Retinal pigment epithelial cell (primary cell): ENCODE measurements at regions not wholly inside any gene's neighbourhood (a gene's known extent, or its start where the extent isn't known, plus 50 kb on each side); places are given as distances from the start of the nearest gene placed in this dataset.

Experiments
- DNase-seq: peaks from one replicate; pipeline ENCODE4 v3.0.0-alpha.2; 2010; ENCODE audit warnings: low read depth
- H3K4me3 ChIP-seq: 2 replicates; pipeline ENCODE4 v1.5.1; 2011; ENCODE audit warnings: mild to moderate bottlenecking, low read length, control low read depth, moderate library complexity
- CTCF ChIP-seq: conservative IDR thresholded peaks from 2 replicates; pipeline ENCODE4 v1.5.1; 2011; ENCODE audit warnings: low read depth, low read length, control low read depth, inconsistent platforms

- DNase-seq = no peak
- no peak for TF ChIP-seq CTCF
- H3K4me3 ChIP-seq = no peak overlapping the region
Observed at GRCh38 chr10:109174526-109174925, 748.8 kb downstream of the XPNPEP1 start.

- no peak for TF ChIP-seq CTCF
- DNase-seq = no peak
- H3K4me3 ChIP-seq = no peak overlapping the region
Observed at GRCh38 chr10:109173937-109174336, 749.4 kb downstream of the XPNPEP1 start.

- DNase-seq = no peak
- no peak for TF ChIP-seq CTCF
- no peak overlapping the region for H3K4me3 ChIP-seq
Observed at GRCh38 chr10:109173121-109173520, 750.2 kb downstream of the XPNPEP1 start.

- DNase-seq = no peak
- TF ChIP-seq CTCF = no peak
- H3K4me3 ChIP-seq = no peak overlapping the region
Observed at GRCh38 chr10:109166935-109167334, 756.4 kb downstream of the XPNPEP1 start.

- no peak for TF ChIP-seq CTCF
- no peak overlapping the region for H3K4me3 ChIP-seq
- DNase-seq = no peak
Observed at GRCh38 chr10:109159351-109159750, 764.0 kb downstream of the XPNPEP1 start.

GRCh38 chr10:109156396-109156795 lies 766.9 kb downstream of the XPNPEP1 start:
- no peak for TF ChIP-seq CTCF

GRCh38 chr10:109149666-109150350 lies 773.5 kb downstream of the XPNPEP1 start:
- no peak for TF ChIP-seq CTCF
- no peak for DNase-seq
- no peak overlapping the region for H3K4me3 ChIP-seq

More at GRCh38 chr10:109156396-109156795, 766.9 kb downstream of the XPNPEP1 start:
- H3K4me3 ChIP-seq = no peak overlapping the region
- no peak for DNase-seq
